ENCODE measurements at regions not wholly inside any gene's neighbourhood (a gene's known extent, or its start where the extent isn't known, plus 50 kb on each side); places are given as distances from the start of the nearest gene placed in this dataset.

DNA sequence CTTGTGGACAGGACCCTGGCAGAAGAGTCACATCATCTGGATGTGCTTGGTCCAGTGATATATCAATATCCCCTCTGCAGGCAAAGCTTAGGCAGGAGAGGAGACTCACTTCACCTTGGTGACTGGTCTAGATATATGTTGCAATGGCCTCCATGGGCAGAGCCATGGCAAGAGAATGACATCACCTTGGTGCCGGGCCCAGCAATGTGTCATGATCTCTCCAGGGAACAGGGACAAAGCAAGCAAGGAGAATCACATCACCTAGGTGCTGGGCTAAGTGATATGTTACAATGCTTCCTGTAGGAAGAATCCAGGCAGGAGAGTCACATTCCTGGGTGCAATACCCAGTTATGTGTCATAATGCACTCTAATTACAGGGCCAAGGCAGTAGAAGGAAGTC lies 2106.2 kb downstream of the TP53TG3F start:
- 90 to 92% methylated on average over 1 of the region's 1 CpG for WGBS, 2 donors
- TF ChIP-seq EP300 (IDR thresholded peaks at IDR 0.05) (no peak), POLR2AphosphoS5 (IDR thresholded peaks at IDR 0.05) (no peak), POLR2A (IDR thresholded peaks at IDR 0.05) (no peak)
- TF ChIP-seq, protein P1, sequence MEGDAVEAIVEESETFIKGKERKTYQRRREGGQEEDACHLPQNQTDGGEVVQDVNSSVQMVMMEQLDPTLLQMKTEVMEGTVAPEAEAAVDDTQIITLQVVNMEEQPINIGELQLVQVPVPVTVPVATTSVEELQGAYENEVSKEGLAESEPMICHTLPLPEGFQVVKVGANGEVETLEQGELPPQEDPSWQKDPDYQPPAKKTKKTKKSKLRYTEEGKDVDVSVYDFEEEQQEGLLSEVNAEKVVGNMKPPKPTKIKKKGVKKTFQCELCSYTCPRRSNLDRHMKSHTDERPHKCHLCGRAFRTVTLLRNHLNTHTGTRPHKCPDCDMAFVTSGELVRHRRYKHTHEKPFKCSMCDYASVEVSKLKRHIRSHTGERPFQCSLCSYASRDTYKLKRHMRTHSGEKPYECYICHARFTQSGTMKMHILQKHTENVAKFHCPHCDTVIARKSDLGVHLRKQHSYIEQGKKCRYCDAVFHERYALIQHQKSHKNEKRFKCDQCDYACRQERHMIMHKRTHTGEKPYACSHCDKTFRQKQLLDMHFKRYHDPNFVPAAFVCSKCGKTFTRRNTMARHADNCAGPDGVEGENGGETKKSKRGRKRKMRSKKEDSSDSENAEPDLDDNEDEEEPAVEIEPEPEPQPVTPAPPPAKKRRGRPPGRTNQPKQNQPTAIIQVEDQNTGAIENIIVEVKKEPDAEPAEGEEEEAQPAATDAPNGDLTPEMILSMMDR (IDR thresholded peaks at IDR 0.05) = no peak
- Histone ChIP-seq H3K9me3 (peaks cover 0 to 20% (median 2%) of the 10 kb centered on the region in 4 donors), H3K27ac (no peak overlapping the region), H3K36me3 (no peaks in the 10 kb centered on the region), H3K4me3 (no peak overlapping the region), H3K4me1 (no peaks in the 10 kb centered on the region), H3K27me3 (no peaks in the 10 kb centered on the region)
- intact Hi-C loops (cut with DNase I) = no loop called here
- DNase-seq = no peak

DNA sequence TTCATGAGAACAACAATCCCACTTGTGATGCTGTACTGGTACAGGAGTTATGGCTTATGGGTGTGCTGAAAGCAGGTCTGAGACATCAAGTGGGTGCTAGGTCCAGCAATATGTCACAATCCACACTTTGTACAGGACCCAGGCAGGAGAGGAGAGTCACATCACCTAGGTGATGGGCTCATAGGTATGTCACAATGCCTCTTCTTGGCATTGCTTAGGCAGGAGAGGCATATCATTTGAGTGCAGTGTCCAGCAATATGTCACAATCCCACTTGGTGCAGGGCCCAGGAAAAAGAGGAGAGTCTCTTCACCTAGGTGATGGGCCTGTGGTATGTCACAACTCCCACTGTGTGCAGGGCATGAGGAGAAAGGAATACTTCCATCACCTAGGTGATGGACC lies 2110.0 kb downstream of the TP53TG3F start:
- Histone ChIP-seq H3K4me3 (no peak overlapping the region), H3K27ac (no peak overlapping the region), H3K4me1 (no peaks in the 10 kb centered on the region), H3K36me3 (no peaks in the 10 kb centered on the region), H3K27me3 (peaks cover 0 to 10% (median 0%) of the 10 kb centered on the region in 3 donors), H3K9me3 (peaks cover 0 to 27% (median 2%) of the 10 kb centered on the region in 4 donors)
- intact Hi-C loops (cut with DNase I) = no loop called here
- TF ChIP-seq POLR2AphosphoS5 (IDR thresholded peaks at IDR 0.05) (no peak), EP300 (IDR thresholded peaks at IDR 0.05) (no peak), POLR2A (IDR thresholded peaks at IDR 0.05) (no peak)
- TF ChIP-seq, protein P1 (IDR thresholded peaks at IDR 0.05) = no peak
- DNase-seq = no peak

DNA sequence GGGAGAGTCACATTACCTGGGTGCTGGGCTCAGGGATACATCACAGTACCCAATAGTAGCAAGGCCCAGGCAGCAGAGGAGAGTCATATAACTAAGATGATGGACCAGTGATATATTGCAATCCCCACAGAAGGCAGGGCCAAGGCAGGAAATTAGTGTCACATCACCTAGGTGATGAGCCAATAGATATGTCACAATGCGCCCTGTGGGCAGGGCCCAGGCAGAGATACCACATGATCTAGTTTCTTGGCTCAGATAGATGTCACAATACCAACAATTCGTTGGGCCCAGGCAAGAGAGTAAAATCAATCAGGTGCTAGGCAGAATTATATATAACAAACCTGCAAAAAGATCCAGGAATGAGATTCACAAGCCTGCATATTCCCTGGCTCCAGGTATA lies 2111.5 kb downstream of the TP53TG3F start:
- H3K4me3 ChIP-seq = no peak overlapping the region
- no peaks in the 10 kb centered on the region for H3K36me3 ChIP-seq
- DNase-seq = no peak
- WGBS, 2 donors = 44 to 48% methylated on average over 2 of the region's 2 CpGs
- intact Hi-C loops (cut with DNase I) = no loop called here
- H3K27ac ChIP-seq = no peak overlapping the region
- H3K27me3 ChIP-seq = peaks cover 0 to 10% (median 0%) of the 10 kb centered on the region in 3 donors
- no peaks in the 10 kb centered on the region for H3K4me1 ChIP-seq
- peaks cover 0 to 38% (median 1%) of the 10 kb centered on the region in 4 donors for H3K9me3 ChIP-seq
- TF ChIP-seq POLR2AphosphoS5 (IDR thresholded peaks at IDR 0.05) = no peak
- TF ChIP-seq, protein P1 (IDR thresholded peaks at IDR 0.05) = no peak
- TF ChIP-seq POLR2A (IDR thresholded peaks at IDR 0.05) = no peak
- TF ChIP-seq EP300 (IDR thresholded peaks at IDR 0.05) = no peak

DNA sequence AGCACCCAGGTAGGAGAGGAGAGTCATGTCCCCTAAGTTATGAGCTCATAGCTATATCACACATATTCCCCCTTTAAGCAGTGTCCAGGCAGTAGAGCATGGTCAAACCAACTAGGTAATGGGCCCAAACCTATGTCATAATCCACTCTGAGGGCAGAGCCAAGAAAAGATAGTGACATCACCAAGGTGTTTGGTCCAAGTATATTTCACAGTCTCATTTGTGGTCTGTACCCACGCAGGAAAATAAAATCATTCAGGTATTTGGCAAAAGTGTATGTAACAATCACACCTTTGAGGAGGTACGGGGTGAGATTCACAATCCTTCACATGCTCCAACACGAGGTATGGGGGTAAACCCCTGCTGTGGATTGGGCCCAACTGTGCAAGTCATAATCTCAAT lies 2112.8 kb downstream of the TP53TG3F start:
- DNase-seq = no peak

More for the DNA sequence above, 2112.8 kb downstream of the TP53TG3F start:
- TF ChIP-seq EP300 (IDR thresholded peaks at IDR 0.05) (no peak), POLR2A (IDR thresholded peaks at IDR 0.05) (no peak), POLR2AphosphoS5 (IDR thresholded peaks at IDR 0.05) (no peak)
- TF ChIP-seq, protein P1 (IDR thresholded peaks at IDR 0.05) = no peak
- Histone ChIP-seq H3K36me3 (no peaks in the 10 kb centered on the region), H3K9me3 (peaks cover 0 to 38% (median 1%) of the 10 kb centered on the region in 4 donors), H3K4me1 (no peaks in the 10 kb centered on the region), H3K27me3 (peaks cover 0 to 10% (median 0%) of the 10 kb centered on the region in 3 donors), H3K4me3 (no peak overlapping the region), H3K27ac (no peak overlapping the region)
- 31 to 45% methylated on average over 3 of the region's 3 CpGs for WGBS, 2 donors
- intact Hi-C loops (cut with DNase I) = no loop called here

Measured in sigmoid colon (tissue), 6 donors.